GM18867 (cell line): ENCODE measurements at regions not wholly inside any gene's neighbourhood (a gene's known extent, or its start where the extent isn't known, plus 50 kb on each side); places are given as distances from the start of the nearest gene placed in this dataset.

Experiments used
- ATAC-seq: cut with Tn5 transposase; IDR thresholded peaks from one replicate; pipeline ENCODE4 v1.9.1; 2021; ENCODE audit warnings: mild to moderate bottlenecking, moderate library complexity; ENCODE audit not compliant: unreplicated experiment

GRCh38 chr1:208576425-208576824, 332.2 kb upstream of the PLXNA2 start:
- no peak for ATAC-seq

GRCh38 chr1:208577381-208577905, 333.3 kb upstream of the PLXNA2 start:
- ATAC-seq = no peak

DNA sequence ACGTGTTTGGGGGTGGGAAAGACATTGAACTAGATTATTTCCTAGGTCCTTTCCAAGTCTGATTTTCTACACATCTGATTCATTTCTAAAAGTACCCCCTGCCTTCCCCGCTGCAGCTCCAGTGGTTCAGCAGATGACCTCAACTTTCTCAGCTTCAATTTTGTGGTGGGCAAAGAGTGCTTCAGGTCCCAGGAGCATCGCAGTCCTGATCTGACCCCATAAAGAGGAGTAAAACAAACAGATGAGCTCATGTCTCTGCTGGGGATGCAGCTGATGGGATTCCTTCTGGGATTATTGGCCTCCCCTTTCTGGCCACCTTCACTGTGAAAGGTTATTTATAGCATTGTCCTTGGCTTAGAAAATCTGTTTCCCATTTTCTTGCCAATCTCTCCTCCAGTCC, 337.0 kb upstream of the PLXNA2 start:
- ATAC-seq = no peak

DNA sequence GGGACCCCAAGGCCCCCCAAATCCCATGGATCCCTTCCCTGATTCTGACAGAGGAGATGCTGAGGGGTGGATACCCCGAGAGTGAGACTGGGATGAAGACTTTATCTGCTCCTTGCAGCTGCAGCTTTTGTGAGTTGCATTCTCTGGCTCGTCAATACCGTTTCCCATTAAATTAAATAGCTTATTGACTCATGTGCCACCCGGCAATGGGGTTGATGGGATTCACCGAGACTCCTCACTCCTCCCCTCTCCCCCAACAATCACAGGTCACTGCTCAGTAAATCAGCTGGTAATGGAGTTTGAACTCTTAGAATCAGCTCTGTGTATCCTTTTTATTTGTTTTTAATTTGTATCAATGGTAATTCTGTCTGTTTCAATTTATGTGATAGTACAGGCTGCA, 337.5 kb upstream of the PLXNA2 start:
- ATAC-seq = no peak

DNA sequence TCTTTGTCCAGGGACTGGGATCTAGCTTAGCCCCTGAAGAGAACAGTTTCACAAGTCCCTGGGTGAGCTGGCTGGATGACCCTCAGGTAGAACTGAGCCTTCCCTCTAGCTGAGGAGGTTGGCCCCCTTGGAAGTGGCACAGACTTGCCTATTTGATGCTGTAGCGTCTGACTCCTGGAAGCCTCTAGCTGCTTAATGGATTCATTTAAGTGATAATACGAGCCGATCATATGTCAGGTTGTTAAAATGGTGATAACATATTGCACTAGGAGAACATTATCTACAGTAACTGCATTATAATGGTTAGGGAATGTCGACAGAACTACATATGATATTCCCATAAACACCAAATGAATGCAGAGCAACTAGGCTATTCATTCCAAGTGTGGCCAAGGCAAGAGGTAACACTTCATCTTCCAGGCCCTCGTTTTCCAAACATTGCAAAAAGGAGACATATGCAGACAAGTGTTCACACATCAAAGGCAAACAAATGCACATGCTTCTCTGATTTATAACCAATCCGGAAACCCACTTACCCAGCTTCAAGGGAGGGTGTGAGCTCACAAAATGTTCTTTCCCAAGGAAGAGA, 340.1 kb upstream of the PLXNA2 start:
- ATAC-seq = no peak

DNA sequence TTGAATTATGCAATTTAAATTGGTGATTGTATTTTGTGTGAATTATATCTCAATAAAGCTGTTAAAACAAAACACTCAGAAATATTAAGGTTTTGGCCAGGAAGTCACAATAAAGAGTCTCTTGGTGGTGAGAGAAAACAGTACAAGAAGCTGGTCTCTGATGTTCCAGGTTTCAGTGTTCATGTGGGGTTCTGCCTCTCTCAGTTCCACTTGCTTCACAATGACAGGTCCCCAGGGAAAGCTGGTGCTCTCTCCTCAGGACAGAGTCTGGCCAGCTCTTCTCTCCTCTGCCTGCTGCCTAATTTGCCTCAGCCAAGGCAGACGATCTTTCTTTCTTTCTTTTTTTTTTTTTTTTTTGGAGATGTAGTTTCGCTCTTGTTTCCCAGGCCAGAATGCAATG, 342.9 kb upstream of the PLXNA2 start:
- peak; percentile 82 for ATAC-seq

DNA sequence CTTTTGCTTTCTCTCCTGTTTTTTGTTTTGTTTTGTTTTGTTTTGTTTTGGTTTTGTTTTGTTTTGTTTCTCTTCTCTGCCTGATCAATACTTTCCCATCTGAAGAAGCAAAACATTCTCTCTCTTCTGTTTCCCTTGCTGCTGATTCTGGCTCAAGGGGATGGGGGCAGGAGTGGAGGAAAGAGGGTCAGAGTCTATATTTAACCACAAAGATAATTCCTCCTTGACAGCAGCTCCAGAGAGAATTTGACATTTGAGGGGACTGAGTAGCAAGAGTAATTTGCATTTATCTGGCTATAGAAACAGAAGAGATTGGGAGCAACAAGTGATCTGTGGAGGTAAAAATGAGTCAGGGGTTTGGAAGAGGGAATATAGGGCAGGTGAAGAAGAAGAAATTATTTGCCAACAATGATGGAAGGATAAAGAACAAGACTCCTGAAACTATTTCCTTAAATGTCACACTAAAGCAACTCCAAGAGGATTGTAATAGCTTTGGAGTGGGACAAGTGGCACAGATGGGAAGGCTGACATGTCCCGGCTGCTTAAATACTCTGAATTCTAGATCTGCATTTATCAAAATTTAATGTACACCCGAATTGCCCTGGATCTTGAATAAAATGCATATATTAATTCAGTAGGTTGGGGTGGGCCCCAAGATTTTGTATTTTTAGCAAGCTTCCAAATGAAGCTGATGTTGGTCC, 349.3 kb upstream of the PLXNA2 start:
- ATAC-seq = no peak

- no peak for ATAC-seq
Measured at GRCh38 chr1:208595236-208595635, 351.1 kb upstream of the PLXNA2 start.

DNA sequence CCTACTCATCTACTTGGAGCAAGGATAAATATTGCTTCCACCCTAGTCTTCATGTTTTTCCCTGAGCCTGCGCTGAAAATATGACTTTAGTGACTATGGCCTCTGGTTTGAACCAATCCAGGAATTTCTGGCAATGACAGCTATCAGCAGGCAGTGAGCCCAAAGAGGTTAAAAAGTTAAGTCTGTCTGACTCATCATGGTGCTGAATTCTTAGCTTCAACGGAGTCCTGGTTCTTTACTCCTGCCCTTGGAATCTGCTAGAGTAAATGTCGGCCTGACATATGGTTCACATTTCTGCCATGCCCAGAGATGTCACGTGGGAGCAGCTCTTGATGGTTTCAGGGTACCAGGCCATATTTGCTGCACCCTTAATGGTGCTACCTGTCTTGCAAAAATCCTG, 351.6 kb upstream of the PLXNA2 start:
- ATAC-seq = no peak

GRCh38 chr1:208597571-208597970, 353.4 kb upstream of the PLXNA2 start:
- ATAC-seq = no peak

DNA sequence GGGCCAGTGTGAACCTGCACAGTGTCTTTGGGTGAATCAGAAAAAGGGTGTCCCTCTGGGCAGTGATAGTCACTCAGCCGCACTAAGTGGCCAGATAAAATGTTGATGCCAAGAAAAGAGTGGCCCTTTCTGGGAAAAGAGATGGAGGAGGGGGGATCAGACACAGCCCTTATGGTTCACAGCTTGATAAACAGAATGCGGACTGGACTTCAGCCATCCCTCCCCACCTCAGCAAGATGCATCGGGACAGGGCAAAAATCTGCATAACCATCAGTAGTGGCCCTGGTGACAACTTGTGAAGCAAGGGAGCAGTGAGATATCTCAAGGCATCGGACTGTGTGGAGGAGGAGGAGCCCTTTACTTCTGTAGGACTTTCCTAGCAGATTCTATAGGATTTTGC, 353.8 kb upstream of the PLXNA2 start:
- no peak for ATAC-seq

DNA sequence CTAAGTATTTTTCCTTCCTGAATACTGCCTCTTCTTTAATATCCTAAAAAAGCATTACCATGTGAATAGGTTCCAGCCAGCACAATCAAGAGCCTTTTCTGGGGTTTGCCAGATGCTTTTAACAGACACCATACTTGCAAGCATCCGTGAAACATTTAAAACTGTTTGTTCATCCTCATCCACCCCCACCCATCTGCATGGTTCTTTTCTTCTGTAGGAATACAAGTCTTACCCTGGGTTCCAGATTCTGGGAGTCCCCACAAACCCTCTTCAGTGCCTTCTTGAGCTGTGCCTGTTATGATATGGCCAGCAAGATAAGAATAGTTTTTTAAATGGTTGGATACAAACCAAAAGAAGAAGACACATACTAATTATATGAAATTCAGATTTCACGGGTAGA, 354.9 kb upstream of the PLXNA2 start:
- ATAC-seq = no peak

DNA sequence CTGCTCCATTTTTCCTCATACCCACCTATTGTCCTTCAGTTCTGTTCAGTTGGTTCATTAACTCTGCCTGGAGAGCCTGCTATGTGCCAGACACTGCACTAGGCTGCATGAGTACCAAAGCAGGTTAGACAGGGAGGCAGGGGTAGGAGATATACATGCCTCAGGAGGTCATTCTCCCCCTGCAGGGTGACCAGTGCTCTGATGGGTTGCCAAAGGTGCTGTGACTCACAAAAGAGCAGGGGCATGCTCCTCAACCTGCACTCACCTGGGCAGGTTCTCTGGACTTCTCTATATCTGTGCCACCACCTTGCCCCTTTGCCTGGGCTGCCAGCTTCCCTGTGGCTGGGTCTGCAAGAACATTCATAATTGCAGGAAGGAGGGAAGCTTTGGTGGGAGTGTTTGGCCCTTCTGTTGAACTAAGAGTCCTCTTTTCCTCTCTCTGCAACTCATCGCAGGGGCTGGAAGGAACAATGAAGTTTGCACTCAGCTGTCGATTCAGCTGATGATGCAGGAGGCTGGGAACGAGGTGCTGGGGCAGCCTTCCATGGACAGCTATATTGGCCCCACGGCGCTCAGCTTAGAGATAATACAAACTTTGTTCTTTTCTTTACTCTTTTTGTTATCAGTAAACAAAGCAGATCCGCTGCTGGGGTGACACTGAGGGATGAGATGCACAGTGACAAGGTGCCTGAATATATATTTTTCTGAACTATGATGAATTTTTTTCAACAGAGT, 356.4 kb upstream of the PLXNA2 start:
- ATAC-seq = no peak

DNA sequence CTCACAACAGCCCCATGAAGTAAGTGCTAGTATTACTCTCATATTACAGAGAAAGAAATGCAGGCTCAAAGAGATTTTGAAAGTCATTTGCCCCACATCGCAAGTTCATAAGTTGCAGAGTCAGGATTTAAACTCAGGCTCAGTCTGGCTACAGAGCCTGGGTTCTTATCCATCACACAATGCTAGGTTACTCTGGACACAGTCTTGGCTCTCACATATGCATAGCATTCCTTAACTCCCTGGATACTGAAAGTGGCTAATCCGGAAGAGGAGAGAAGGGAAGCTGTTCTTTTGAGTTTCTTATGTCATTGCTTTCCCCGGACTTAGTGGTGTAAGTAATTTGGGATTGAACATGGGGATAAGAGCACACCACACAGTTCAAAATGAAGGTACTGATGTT, 357.4 kb upstream of the PLXNA2 start:
- no peak for ATAC-seq

DNA sequence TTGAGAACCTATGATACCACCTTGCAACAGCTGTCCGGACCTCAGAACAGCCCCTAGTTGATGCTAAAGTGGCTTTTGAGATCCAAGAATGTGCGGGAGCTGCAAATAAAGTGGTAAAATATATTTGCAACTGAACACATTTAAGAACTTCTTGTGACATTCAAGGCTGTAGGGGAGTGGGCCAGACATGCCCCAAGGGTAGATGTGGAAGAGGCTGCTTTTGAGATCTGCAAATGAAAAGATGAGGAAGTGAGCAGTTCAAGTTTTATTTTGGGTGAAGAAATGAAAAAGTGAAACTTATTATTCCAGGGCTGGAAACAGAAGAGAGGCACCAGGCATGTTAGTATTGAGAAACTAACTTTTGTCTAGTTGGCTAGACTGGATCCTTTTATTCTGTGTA, 359.5 kb upstream of the PLXNA2 start:
- no peak for ATAC-seq

- peak; percentile 96 for ATAC-seq
Measured at GRCh38 chr1:208604295-208604694, 360.1 kb upstream of the PLXNA2 start.

DNA sequence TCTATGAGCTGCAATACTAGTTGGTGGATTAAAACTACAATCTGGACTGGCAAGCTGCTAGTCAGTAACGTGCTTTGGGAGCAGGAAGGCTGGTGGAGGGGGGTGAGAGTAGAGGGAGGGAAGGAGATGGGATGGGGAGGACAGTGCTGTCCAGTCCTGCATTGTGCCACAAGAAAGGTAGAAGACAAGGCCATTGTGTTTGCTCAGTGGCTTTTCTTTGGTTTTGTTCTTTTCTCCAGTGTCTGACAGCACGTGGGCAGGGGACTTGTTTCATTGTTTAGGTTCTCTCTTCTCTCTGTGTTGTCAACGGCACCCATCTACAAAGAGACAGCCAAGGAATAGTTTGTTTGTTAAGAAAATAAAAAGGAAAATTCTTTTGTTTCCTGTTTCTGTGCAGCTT, 362.8 kb upstream of the PLXNA2 start:
- no peak for ATAC-seq

- ATAC-seq = no peak
Measured at GRCh38 chr1:208607616-208608015, 363.4 kb upstream of the PLXNA2 start.

DNA sequence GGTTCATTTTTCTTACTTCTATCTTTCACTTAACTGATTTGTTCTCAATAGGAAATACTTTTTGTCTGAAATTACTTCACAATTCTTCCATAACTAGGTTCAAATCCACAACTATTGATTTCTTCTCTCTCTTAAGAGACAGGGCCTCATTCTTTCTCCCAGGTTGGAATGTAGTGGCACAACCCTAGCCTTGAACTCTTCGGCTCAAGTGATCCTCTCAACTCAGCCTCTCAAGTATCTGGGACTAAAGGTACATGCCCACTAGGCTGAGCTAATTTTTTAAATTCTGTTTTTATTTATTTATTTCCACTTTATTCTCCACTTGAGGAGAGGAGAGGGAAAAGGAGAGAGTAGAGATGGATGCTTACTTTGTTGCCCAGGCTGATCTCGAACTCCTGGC, 370.4 kb upstream of the PLXNA2 start:
- ATAC-seq = no peak

DNA sequence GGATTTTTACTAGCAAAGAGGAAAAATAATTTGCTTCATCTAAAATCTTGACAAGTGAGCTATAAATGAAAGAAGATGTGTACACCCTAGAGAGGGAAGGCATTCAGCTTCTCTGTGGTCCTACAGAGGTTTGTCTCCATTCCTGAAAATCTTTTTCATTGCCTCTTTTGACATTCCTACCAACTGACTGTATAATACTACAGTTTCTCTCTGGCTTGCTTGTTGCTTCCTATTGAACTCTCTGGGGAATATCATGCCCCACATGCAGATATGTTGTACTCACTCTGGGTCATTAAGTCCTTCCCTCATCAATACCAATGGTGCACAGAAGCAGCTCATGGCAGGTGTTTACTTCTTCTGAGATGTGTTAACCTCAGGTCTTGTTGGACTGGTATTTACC, 371.2 kb upstream of the PLXNA2 start:
- no peak for ATAC-seq

DNA sequence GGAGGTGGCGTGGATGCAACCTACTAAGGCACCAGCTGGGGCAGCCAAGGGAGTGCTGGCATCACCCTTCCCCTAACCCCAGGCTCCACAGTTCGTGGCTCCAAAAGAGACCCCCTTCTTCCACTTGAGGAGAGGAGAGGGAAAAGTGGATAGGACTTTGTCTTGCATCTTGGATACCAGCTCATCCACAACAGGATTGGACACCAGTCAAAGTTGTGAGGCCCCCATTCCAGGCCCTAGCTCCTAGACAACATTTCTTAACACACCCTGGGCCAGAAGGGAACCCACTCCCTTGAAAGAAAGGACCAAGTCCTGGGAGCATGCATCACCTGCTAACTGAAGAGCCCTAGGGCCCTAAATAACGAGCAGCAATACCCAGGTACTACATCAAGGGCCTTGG, 372.6 kb upstream of the PLXNA2 start:
- no peak for ATAC-seq
